HG03103 (cell line): ENCODE measurements at regions not wholly inside any gene's neighbourhood (a gene's known extent, or its start where the extent isn't known, plus 50 kb on each side); places are given as distances from the start of the nearest gene placed in this dataset.

ENCODE experiments used
- ATAC-seq: cut with Tn5 transposase; IDR thresholded peaks from one replicate; pipeline ENCODE4 v1.9.1; 2021; ENCODE audit warnings: low read depth; ENCODE audit not compliant: unreplicated experiment

- ATAC-seq, result no peak
These were observed 447.1 kb downstream of the TXNL1 start for GRCh38 chr18:56191334-56191733.

- no peak for ATAC-seq
These were observed 448.8 kb downstream of the TXNL1 start for GRCh38 chr18:56189615-56190014.

GRCh38 chr18:56188529-56189275 is 449.7 kb downstream of the TXNL1 start:
- no peak for ATAC-seq

- no peak for ATAC-seq
These were observed 452.1 kb downstream of the TXNL1 start for GRCh38 chr18:56186319-56186718.

GRCh38 chr18:56185126-56185525 is 453.3 kb downstream of the TXNL1 start:
- ATAC-seq, result no peak

- ATAC-seq, result no peak
These were observed 461.6 kb downstream of the TXNL1 start for GRCh38 chr18:56176751-56177150.

GRCh38 chr18:56175330-56176001 is 462.9 kb downstream of the TXNL1 start:
- no peak for ATAC-seq

GRCh38 chr18:56173542-56174220 is 464.7 kb downstream of the TXNL1 start:
- no peak for ATAC-seq

GRCh38 chr18:56172527-56172926 is 465.9 kb downstream of the TXNL1 start:
- ATAC-seq, result no peak

- ATAC-seq, result no peak
These were observed 466.5 kb downstream of the TXNL1 start for GRCh38 chr18:56171848-56172247.

GRCh38 chr18:56168049-56168781 is 470.2 kb downstream of the TXNL1 start:
- ATAC-seq, result no peak

GRCh38 chr18:56167366-56167765 is 471.0 kb downstream of the TXNL1 start:
- no peak for ATAC-seq

- ATAC-seq, result no peak
These were observed 471.5 kb downstream of the TXNL1 start for GRCh38 chr18:56166914-56167313.

- ATAC-seq, result no peak
These were observed 472.6 kb downstream of the TXNL1 start for GRCh38 chr18:56165601-56166355.

- no peak for ATAC-seq
These were observed 475.8 kb downstream of the TXNL1 start for GRCh38 chr18:56162311-56163265.

GRCh38 chr18:56161566-56162260 is 476.7 kb downstream of the TXNL1 start:
- ATAC-seq, result no peak

GRCh38 chr18:56158676-56159075 is 479.7 kb downstream of the TXNL1 start:
- no peak for ATAC-seq

- no peak for ATAC-seq
These were observed 480.9 kb downstream of the TXNL1 start for GRCh38 chr18:56157541-56157940.
